Muscle layer of colon (tissue), 2 donors: ENCODE measurements at regions not wholly inside any gene's neighbourhood (a gene's known extent, or its start where the extent isn't known, plus 50 kb on each side); places are given as distances from the start of the nearest gene placed in this dataset.

ENCODE experiments used
- H3K27ac ChIP-seq: one replicate; pipeline ENCODE4 v1.7.0; 2013; ENCODE audit warnings: low read depth, mild to moderate bottlenecking, low read length, moderate library complexity
- H3K27me3 ChIP-seq, 2 donors: one replicate each; pipeline ENCODE4 v1.7.0; 2013; ENCODE audit warnings: low read length in 2 of 2, mild to moderate bottlenecking in 2 of 2; ENCODE audit not compliant: insufficient read depth in 2 of 2, control insufficient read depth in 1 of 2
- H3K36me3 ChIP-seq: one replicate; pipeline ENCODE4 v1.7.0; 2013; ENCODE audit warnings: mild to moderate bottlenecking, low read length; ENCODE audit not compliant: insufficient read depth
- H3K4me1 ChIP-seq: one replicate; pipeline ENCODE4 v1.7.0; 2013; ENCODE audit warnings: mild to moderate bottlenecking, low read length; ENCODE audit not compliant: insufficient read depth
- H3K4me3 ChIP-seq, 2 donors: one replicate each; pipeline ENCODE4 v1.7.0; 2013; ENCODE audit warnings: low read length in 2 of 2, low read depth in 1 of 2, mild to moderate bottlenecking in 1 of 2, moderate library complexity in 1 of 2
- H3K9ac ChIP-seq: one replicate; pipeline ENCODE4 v1.7.0; 2013; ENCODE audit warnings: low read length
- H3K9me3 ChIP-seq: one replicate; pipeline ENCODE4 v1.7.0; 2013; ENCODE audit warnings: mild to moderate bottlenecking, low read length
- donor health status: abdominal sarcoma.
- donor health status: Adenocarcinoma of cecum.

GRCh38 chr1:5388622-5389021 lies 603.6 kb downstream of the NPHP4 start:
- H3K27me3 ChIP-seq, result peaks cover 4 to 5% of the 10 kb centered on the region in 2 donors
- no peaks in the 10 kb centered on the region for H3K4me1 ChIP-seq
- H3K4me3 ChIP-seq, result no peak overlapping the region
- no peaks in the 10 kb centered on the region for H3K36me3 ChIP-seq
- no peak overlapping the region for H3K27ac ChIP-seq
- no peaks in the 10 kb centered on the region for H3K9me3 ChIP-seq
- H3K9ac ChIP-seq, result no peak overlapping the region

- Histone ChIP-seq H3K27me3 (peaks cover 4 to 5% of the 10 kb centered on the region in 2 donors), H3K9me3 (no peaks in the 10 kb centered on the region), H3K4me1 (no peaks in the 10 kb centered on the region), H3K27ac (no peak overlapping the region), H3K4me3 (no peak overlapping the region), H3K36me3 (no peaks in the 10 kb centered on the region), H3K9ac (no peak overlapping the region)
Observed at GRCh38 chr1:5386371-5386770, 605.9 kb downstream of the NPHP4 start.

- Histone ChIP-seq H3K27ac (no peak overlapping the region), H3K9ac (no peak overlapping the region), H3K9me3 (no peaks in the 10 kb centered on the region), H3K36me3 (no peaks in the 10 kb centered on the region), H3K4me1 (no peaks in the 10 kb centered on the region), H3K4me3 (no peak overlapping the region), H3K27me3 (peaks cover 4 to 5% of the 10 kb centered on the region in 2 donors)
Observed at GRCh38 chr1:5385956-5386355, 606.3 kb downstream of the NPHP4 start.

GRCh38 chr1:5385096-5385799 lies 607.0 kb downstream of the NPHP4 start:
- no peaks in the 10 kb centered on the region for H3K4me1 ChIP-seq
- peaks cover 4 to 5% of the 10 kb centered on the region in 2 donors for H3K27me3 ChIP-seq
- no peak overlapping the region for H3K9ac ChIP-seq
- no peaks in the 10 kb centered on the region for H3K9me3 ChIP-seq
- no peaks in the 10 kb centered on the region for H3K36me3 ChIP-seq
- no peak overlapping the region for H3K27ac ChIP-seq
- H3K4me3 ChIP-seq, result no peak overlapping the region

GRCh38 chr1:5381491-5381890 lies 610.7 kb downstream of the NPHP4 start:
- no peaks in the 10 kb centered on the region for H3K9me3 ChIP-seq
- H3K36me3 ChIP-seq, result no peaks in the 10 kb centered on the region
- H3K27me3 ChIP-seq, result peaks cover 0 to 5% of the 10 kb centered on the region in 2 donors

GRCh38 chr1:5379176-5379759 lies 613.0 kb downstream of the NPHP4 start:
- Histone ChIP-seq H3K27me3 (no peaks in the 10 kb centered on the region), H3K9me3 (no peaks in the 10 kb centered on the region)

More at GRCh38 chr1:5381491-5381890, 610.7 kb downstream of the NPHP4 start:
- Histone ChIP-seq H3K4me1 (no peaks in the 10 kb centered on the region), H3K27ac (no peak overlapping the region), H3K4me3 (no peak overlapping the region), H3K9ac (no peak overlapping the region)

GRCh38 chr1:5376538-5377247 lies 615.5 kb downstream of the NPHP4 start:
- no peaks in the 10 kb centered on the region for H3K36me3 ChIP-seq
- H3K27ac ChIP-seq, result no peak overlapping the region
- H3K9me3 ChIP-seq, result peaks cover 5% of the 10 kb centered on the region
- H3K27me3 ChIP-seq, result no peaks in the 10 kb centered on the region
- H3K4me1 ChIP-seq, result no peaks in the 10 kb centered on the region
- H3K9ac ChIP-seq, result no peak overlapping the region
- H3K4me3 ChIP-seq, result no peak overlapping the region

More at GRCh38 chr1:5379176-5379759, 613.0 kb downstream of the NPHP4 start:
- Histone ChIP-seq H3K9ac (no peak overlapping the region), H3K36me3 (no peaks in the 10 kb centered on the region), H3K27ac (no peak overlapping the region), H3K4me1 (no peaks in the 10 kb centered on the region), H3K4me3 (no peak overlapping the region)

GRCh38 chr1:5375481-5375880 lies 616.7 kb downstream of the NPHP4 start:
- H3K4me3 ChIP-seq, result no peak overlapping the region
- no peaks in the 10 kb centered on the region for H3K36me3 ChIP-seq
- H3K27ac ChIP-seq, result no peak overlapping the region
- peaks cover 5% of the 10 kb centered on the region for H3K9me3 ChIP-seq
- H3K9ac ChIP-seq, result no peak overlapping the region
- no peaks in the 10 kb centered on the region for H3K27me3 ChIP-seq
- H3K4me1 ChIP-seq, result no peaks in the 10 kb centered on the region

- Histone ChIP-seq H3K27me3 (no peaks in the 10 kb centered on the region), H3K36me3 (no peaks in the 10 kb centered on the region), H3K4me3 (no peak overlapping the region), H3K9me3 (peaks cover 5% of the 10 kb centered on the region), H3K27ac (no peak overlapping the region), H3K9ac (no peak overlapping the region), H3K4me1 (no peaks in the 10 kb centered on the region)
Observed at GRCh38 chr1:5374192-5374591, 618.0 kb downstream of the NPHP4 start.

GRCh38 chr1:5373281-5373680 lies 618.9 kb downstream of the NPHP4 start:
- H3K9ac ChIP-seq, result no peak overlapping the region
- peaks cover 5% of the 10 kb centered on the region for H3K9me3 ChIP-seq
- H3K27ac ChIP-seq, result no peak overlapping the region
- H3K36me3 ChIP-seq, result no peaks in the 10 kb centered on the region
- H3K4me1 ChIP-seq, result no peaks in the 10 kb centered on the region
- no peak overlapping the region for H3K4me3 ChIP-seq
- H3K27me3 ChIP-seq, result no peaks in the 10 kb centered on the region

- H3K27ac ChIP-seq, result no peak overlapping the region
- H3K4me1 ChIP-seq, result no peaks in the 10 kb centered on the region
- H3K4me3 ChIP-seq, result no peak overlapping the region
- peaks cover 5% of the 10 kb centered on the region for H3K9me3 ChIP-seq
- H3K27me3 ChIP-seq, result no peaks in the 10 kb centered on the region
- no peaks in the 10 kb centered on the region for H3K36me3 ChIP-seq
- no peak overlapping the region for H3K9ac ChIP-seq
Observed at GRCh38 chr1:5371270-5371669, 621.0 kb downstream of the NPHP4 start.
